ENCODE measurements at regions not wholly inside any gene's neighbourhood (a gene's known extent, or its start where the extent isn't known, plus 50 kb on each side); places are given as distances from the start of the nearest gene placed in this dataset.

DNA sequence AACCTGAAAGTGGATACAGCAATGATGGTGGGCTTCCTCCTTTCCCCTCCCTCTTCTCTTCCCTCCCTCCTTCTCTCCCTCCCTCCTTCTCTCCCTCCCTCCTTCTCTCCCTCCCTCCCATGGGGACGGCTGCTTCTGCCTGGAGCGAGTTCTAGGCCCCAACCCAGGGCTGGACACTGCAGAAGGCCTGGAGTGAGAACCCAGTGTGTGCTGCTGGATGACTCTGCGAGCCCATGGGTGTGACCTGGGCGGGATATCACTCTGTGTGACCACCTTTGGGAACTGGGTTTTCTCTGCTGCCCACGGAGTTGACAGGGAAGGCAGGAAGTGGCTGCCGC lies 242.6 kb upstream of the GSE1 start:
- no peak for DNase-seq
- Histone ChIP-seq H2BK12ac (ENCODE audit: insufficient read length, low read depth, low read length) (no peak overlapping the region), H3K27me3 (ENCODE audit: insufficient read depth, low read length) (no peaks in the 10 kb centered on the region; the same call in 1 of the 2 replicates), H3K4me2 (ENCODE audit: insufficient read depth, insufficient read length, low read length) (no peak overlapping the region), H2AK5ac (ENCODE audit: insufficient read length, low read length) (no peak overlapping the region), H3K27ac (ENCODE audit: insufficient read length, low read depth, low read length) (no peak overlapping the region), H3K23me2 (ENCODE audit: insufficient read length, low read depth, low read length, poor library complexity, severe bottlenecking) (no peaks in the 10 kb centered on the region), H3K79me2 (ENCODE audit: insufficient read depth, low read length) (no peaks in the 10 kb centered on the region; the same call in 1 of the 2 replicates), H4K91ac (ENCODE audit: insufficient read length, low read depth, low read length) (no peak overlapping the region), H3K23ac (ENCODE audit: insufficient read length, low read depth, low read length) (no peak overlapping the region), H4K5ac (ENCODE audit: insufficient read length, low read depth, low read length) (no peak overlapping the region), H4K20me1 (ENCODE audit: control insufficient read depth, insufficient read depth, insufficient read length) (no peaks in the 10 kb centered on the region), H4K8ac (replicated peaks; ENCODE audit: insufficient read length, low read depth, low read length) (no peak overlapping the region), H3K4me1 (ENCODE audit: insufficient read depth, low read length) (0 out of 2 replicates have a peak, but pooled peaks cover 2% of the 10 kb centered on the region), H3T11ph (ENCODE audit: low read length) (no peak overlapping the region), H3K9ac (ENCODE audit: extremely low read depth, insufficient read length, low read length) (no peak overlapping the region), H3K14ac (ENCODE audit: insufficient read depth, low read length) (peak overlapping the region; percentile 18; the same call in 1 of the 2 replicates), H3K79me1 (ENCODE audit: insufficient read depth, low read depth, low read length, poor library complexity, severe bottlenecking) (no peaks in the 10 kb centered on the region), H2BK15ac (ENCODE audit: low read depth, low read length) (no peak overlapping the region; the same call in 1 of the 2 replicates), H2BK120ac (ENCODE audit: low read depth, low read length, poor library complexity, severe bottlenecking) (no peak overlapping the region), H3K56ac (ENCODE audit: insufficient read length, low read depth, low read length) (no peak overlapping the region), H3K4ac (ENCODE audit: low read depth, low read length) (no peak overlapping the region), H2BK5ac (ENCODE audit: insufficient read length, low read length) (no peak overlapping the region), H2BK20ac (ENCODE audit: low read depth, low read length, poor library complexity, severe bottlenecking) (no peak overlapping the region), H3K9me3 (ENCODE audit: control insufficient read depth, low read depth, low read length) (no peaks in the 10 kb centered on the region), H3K18ac (ENCODE audit: insufficient read length, low read depth, low read length) (no peak overlapping the region), H2AFZ (ENCODE audit: low read length) (no peak overlapping the region)
- H3K4me1 Mint-ChIP-seq: peaks cover 16 to 18% of the 10 kb centered on the region in 2 experiments
- WGBS (ENCODE audit: extremely low coverage, insufficient read length, low lambda C conversion rate): no CpG with 5 or more reads among the region's 6 CpGs
- H3K4me3 Mint-ChIP-seq: no peak overlapping the region
- peaks cover 0 to 1% of the 10 kb centered on the region in 2 experiments; a peak in 1 of 5 replicates for H3K9me3 Mint-ChIP-seq
- peaks cover 0 to 2% (median 0%) of the 10 kb centered on the region in 3 experiments; a peak in 1 of 7 replicates for H3K36me3 Mint-ChIP-seq (ENCODE audit: insufficient read depth in 1 of 3, low read depth in 3 of 3)
- TF ChIP-seq, protein P1, sequence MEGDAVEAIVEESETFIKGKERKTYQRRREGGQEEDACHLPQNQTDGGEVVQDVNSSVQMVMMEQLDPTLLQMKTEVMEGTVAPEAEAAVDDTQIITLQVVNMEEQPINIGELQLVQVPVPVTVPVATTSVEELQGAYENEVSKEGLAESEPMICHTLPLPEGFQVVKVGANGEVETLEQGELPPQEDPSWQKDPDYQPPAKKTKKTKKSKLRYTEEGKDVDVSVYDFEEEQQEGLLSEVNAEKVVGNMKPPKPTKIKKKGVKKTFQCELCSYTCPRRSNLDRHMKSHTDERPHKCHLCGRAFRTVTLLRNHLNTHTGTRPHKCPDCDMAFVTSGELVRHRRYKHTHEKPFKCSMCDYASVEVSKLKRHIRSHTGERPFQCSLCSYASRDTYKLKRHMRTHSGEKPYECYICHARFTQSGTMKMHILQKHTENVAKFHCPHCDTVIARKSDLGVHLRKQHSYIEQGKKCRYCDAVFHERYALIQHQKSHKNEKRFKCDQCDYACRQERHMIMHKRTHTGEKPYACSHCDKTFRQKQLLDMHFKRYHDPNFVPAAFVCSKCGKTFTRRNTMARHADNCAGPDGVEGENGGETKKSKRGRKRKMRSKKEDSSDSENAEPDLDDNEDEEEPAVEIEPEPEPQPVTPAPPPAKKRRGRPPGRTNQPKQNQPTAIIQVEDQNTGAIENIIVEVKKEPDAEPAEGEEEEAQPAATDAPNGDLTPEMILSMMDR (conservative IDR thresholded peaks at IDR 0.05): no peak
- H3K27ac Mint-ChIP-seq: no peak overlapping the region
- H3K27me3 Mint-ChIP-seq (ENCODE audit: low read depth): peaks cover 46% of the 10 kb centered on the region

Measured in H9 (cell line).